ENCODE measurements at regions not wholly inside any gene's neighbourhood (a gene's known extent, or its start where the extent isn't known, plus 50 kb on each side); places are given as distances from the start of the nearest gene placed in this dataset.
"Not testable (repeated sequence)": the region's sequence is repeated elsewhere in the genome, so short reads cannot be mapped to it uniquely, and the experiment has no call there.

DNA sequence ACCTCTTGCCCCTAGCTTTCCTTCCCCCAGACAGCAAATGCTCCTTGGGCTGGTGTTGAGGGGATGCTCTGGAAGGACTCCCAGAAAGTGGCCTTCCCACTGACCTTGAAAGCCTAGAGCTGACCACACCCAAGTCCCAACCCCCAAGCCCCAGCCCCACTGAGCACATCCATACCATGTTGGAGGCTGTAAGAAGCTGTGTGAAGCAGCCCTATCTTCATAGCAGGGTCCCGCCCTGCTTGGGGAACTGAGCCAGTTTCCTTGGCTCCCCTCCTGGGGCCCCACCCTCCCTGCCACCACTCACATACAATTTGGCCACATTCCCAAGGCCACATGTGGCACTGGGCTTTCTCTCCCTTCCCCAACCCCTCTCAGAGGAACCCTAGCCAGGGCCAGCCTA is 72.3 kb upstream of the CACUL1 start:
- no peak for DNase-seq (ENCODE audit: low read depth)
- CTCF ChIA-PET: interaction anchor here (0.6 kb wide), 1 partner anchor 1372 kb away, joined by 3 read pairs; no protein-coding TSS in a partner anchor
- Histone ChIP-seq H3K36me3 (ENCODE audit: control insufficient read depth, insufficient read depth, low read length) (no peaks in the 10 kb centered on the region), H3K4me3 (ENCODE audit: low read depth, low read length) (no peak overlapping the region), H3K27me3 (ENCODE audit: control insufficient read depth, insufficient read depth, low read length) (no peaks in the 10 kb centered on the region; the same call in 1 of the 2 replicates)
- POLR2A ChIA-PET: no interaction called here
- TF ChIP-seq, protein P1, sequence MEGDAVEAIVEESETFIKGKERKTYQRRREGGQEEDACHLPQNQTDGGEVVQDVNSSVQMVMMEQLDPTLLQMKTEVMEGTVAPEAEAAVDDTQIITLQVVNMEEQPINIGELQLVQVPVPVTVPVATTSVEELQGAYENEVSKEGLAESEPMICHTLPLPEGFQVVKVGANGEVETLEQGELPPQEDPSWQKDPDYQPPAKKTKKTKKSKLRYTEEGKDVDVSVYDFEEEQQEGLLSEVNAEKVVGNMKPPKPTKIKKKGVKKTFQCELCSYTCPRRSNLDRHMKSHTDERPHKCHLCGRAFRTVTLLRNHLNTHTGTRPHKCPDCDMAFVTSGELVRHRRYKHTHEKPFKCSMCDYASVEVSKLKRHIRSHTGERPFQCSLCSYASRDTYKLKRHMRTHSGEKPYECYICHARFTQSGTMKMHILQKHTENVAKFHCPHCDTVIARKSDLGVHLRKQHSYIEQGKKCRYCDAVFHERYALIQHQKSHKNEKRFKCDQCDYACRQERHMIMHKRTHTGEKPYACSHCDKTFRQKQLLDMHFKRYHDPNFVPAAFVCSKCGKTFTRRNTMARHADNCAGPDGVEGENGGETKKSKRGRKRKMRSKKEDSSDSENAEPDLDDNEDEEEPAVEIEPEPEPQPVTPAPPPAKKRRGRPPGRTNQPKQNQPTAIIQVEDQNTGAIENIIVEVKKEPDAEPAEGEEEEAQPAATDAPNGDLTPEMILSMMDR (IDR thresholded peaks at IDR 0.05; ENCODE audit: insufficient read depth, low read depth, low read length): no peak

DNA sequence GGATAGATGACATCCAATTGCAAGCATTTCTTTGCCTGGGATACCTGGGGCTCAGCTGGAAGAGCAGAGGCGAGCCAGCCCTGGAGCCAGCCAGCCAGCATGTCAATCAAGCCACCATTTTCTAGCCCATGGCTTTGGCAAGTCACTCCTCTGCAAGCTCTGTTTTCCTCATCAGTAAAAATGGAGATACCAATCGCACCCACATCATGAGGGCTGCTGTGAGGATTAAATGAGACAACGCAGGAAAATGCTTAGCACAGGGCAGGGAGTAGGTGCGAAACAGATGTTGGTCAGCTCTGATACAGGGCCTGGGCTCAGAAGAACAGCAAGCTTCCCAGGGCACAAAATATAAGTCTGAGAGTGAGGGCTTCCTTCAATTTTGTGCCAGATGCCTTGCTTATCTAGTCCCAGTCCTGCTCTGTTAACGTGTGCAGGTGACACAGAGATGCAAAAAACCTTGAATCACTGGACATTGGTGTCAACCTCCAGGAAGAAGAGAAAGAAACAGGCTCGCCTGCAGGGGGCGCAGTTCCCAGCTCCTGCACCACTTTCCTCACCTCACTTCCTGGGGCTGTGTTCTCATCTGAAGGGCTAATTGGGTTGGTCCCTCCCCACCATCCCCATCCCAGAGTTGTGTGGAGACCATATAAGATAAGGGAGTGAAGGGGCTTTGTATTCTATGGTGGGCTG is 72.8 kb upstream of the CACUL1 start:
- TF ChIP-seq, protein P1 (IDR thresholded peaks at IDR 0.05; ENCODE audit: insufficient read depth, low read depth, low read length): peak; percentile 18; the same call in 1 of the 2 replicates
- CTCF ChIA-PET: interaction anchor here (0.6 kb wide), 1 partner anchor 1372 kb away, joined by 3 read pairs; no protein-coding TSS in a partner anchor
- POLR2A ChIA-PET: no interaction called here
- Histone ChIP-seq H3K36me3 (ENCODE audit: control insufficient read depth, insufficient read depth, low read length) (no peaks in the 10 kb centered on the region), H3K27me3 (ENCODE audit: control insufficient read depth, insufficient read depth, low read length) (no peaks in the 10 kb centered on the region; the same call in 1 of the 2 replicates), H3K4me3 (ENCODE audit: low read depth, low read length) (no peak overlapping the region)
- DNase-seq (ENCODE audit: low read depth): no peak

DNA sequence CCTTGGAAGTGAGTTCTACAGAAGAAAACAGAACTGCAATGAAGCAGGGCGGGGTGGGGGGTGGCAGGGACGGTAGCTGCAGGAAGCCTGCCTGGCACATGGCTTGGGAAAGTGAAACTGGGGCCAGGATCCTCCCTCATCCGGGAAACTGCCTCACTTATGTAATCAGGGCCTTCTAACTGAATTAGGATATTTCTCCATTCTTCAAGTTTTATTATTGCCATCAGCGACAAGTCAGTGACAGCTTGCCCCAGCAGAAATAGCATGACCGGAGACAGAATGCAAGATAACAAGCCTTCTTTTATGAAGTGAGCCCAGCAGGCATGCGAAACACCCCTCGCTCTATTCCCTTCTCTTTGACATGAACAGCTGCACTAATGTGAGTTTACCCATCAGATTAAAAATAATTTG is 77.5 kb upstream of the CACUL1 start:
- no peak for DNase-seq (ENCODE audit: low read depth)
- H3K4me3 ChIP-seq (ENCODE audit: low read depth, low read length): no peak overlapping the region
- POLR2A ChIA-PET: no interaction called here

DNA sequence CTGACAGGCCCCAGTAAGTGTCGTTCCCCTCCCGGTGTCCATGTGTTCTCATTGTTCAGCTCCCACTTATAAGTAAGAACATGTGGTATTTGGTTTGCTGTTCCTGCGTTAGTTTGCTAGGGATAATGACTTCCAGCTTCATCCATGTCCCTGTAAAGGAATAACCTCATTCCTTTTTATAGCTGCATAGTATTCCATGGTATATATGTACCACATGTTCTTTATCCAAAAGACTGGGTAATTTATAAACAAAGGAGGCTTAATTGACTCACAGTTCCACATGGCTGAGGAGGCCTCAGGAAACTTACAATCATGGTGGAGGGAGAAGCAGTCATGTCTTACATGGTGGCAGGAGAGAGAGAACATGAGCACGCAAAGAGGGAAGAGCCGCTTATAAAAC is 79.6 kb upstream of the CACUL1 start:
- H3K27me3 ChIP-seq (ENCODE audit: control insufficient read depth, insufficient read depth, low read length); CTCF ChIA-PET; H3K4me3 ChIP-seq (ENCODE audit: low read depth, low read length); POLR2A ChIA-PET; DNase-seq (ENCODE audit: low read depth); H3K36me3 ChIP-seq (ENCODE audit: control insufficient read depth, insufficient read depth, low read length): not testable (repeated sequence)

More for the DNA sequence above, 77.5 kb upstream of the CACUL1 start:
- Histone ChIP-seq H3K27me3 (ENCODE audit: control insufficient read depth, insufficient read depth, low read length) (no peaks in the 10 kb centered on the region; the same call in 1 of the 2 replicates), H3K36me3 (ENCODE audit: control insufficient read depth, insufficient read depth, low read length) (no peaks in the 10 kb centered on the region)
- TF ChIP-seq, protein P1 (IDR thresholded peaks at IDR 0.05; ENCODE audit: insufficient read depth, low read depth, low read length): no peak
- CTCF ChIA-PET: interaction anchor here (2.2 kb wide), 1 partner anchor 18 kb away, joined by 6 read pairs; no protein-coding TSS in a partner anchor

DNA sequence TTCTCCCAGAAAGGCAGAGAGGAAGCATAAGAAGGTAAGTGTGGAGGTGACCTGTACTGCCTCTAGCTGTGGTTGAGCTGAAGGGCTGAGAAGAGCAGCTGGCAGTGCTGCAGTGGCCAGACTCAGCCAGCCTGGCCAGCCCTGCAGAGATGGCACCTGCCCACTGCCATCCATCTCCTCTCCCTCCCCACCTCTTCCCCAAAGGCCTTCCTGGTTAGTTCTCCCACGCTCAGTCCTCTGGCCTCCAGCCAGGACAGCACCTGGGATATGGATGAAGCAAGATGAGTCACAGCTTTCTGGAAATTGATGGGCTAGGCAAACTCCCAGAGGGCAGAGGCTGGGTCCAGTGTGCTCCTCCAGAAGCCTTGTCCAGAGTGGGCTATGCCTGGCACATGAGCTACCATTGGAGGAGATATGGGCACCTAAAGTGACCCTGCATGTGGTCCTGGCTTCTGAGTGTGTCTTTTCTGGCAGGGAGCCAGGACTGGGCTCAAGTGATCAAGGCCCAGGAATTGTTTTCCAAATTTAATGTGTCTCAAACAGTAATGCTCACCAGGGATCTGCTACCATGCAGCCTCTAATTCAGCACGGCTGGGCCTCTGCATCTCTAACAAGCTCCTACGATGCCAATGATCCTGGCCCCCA is 81.0 kb upstream of the CACUL1 start:
- TF ChIP-seq, protein P1 (IDR thresholded peaks at IDR 0.05; ENCODE audit: insufficient read depth, low read depth, low read length): no peak
- DNase-seq (ENCODE audit: low read depth): no peak
- H3K4me3 ChIP-seq (ENCODE audit: low read depth, low read length): no peak overlapping the region
- no peaks in the 10 kb centered on the region; the same call in 1 of the 2 replicates for H3K27me3 ChIP-seq (ENCODE audit: control insufficient read depth, insufficient read depth, low read length)
- CTCF ChIA-PET: interaction anchor here (0.5 kb wide), 1 partner anchor 56 kb away, joined by 4 read pairs; no protein-coding TSS in a partner anchor
- H3K36me3 ChIP-seq (ENCODE audit: control insufficient read depth, insufficient read depth, low read length): no peaks in the 10 kb centered on the region
- POLR2A ChIA-PET: no interaction called here

Measured in BJ (cell line).